Glomerular visceral epithelial cell (primary cell): ENCODE measurements at regions not wholly inside any gene's neighbourhood (a gene's known extent, or its start where the extent isn't known, plus 50 kb on each side); places are given as distances from the start of the nearest gene placed in this dataset.

Experiments
- DNase-seq: peaks from one replicate; pipeline ENCODE4 v3.0.0-alpha.2; 2016; ENCODE audit errors: extremely low spot score

DNA sequence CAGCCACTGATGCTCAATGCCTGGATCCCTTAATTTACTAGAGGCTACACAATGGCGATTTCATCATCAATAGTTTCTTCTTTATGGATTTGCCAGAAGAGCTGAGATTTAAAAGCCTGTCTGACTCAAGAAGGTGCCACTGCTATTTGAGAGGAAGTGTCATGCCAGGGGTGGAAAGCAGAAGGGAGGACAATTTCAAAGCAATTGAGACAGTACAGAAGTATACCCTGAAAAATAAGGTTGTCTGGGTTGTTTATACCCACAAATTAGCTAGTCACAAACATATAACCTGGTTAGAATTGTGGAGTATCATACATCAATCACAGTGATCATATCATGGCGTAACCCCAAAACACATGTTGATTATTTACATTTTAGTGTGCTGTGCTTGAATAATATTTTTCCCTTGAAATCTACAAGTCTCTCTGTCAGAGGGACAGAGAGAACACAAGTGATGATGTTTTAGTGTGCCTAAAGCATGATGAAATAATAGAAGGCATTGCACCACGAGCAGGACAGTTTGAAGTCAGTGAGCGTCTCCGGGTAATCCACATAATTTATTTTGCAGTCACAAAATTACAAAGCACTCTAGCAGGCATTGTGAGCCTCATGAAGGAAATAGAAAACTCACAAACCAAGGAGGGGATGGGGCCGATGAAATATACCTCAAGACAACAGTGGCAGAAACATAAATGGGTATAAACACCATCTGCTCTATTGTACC is 312.2 kb upstream of the SPRED2 start:
- no peak for DNase-seq

DNA sequence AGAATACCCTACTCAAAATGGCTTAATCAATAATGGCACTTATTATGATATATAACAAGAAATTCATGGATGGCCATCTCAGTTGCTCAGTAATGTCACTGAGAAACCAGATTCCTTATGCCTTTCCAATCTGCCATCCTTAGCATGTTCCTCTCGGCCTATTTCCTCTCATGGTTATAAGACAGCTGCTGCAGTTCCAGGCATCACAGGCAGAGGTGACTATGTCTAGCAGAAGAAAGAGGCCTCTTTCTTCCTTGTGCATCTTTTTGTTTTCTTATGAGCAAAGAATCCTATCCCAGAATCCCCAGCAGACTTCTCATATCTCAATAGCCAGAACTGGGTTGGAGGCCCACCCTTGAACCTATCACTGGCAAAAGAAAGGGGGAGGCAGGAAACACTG is 310.6 kb upstream of the SPRED2 start:
- no peak for DNase-seq

DNA sequence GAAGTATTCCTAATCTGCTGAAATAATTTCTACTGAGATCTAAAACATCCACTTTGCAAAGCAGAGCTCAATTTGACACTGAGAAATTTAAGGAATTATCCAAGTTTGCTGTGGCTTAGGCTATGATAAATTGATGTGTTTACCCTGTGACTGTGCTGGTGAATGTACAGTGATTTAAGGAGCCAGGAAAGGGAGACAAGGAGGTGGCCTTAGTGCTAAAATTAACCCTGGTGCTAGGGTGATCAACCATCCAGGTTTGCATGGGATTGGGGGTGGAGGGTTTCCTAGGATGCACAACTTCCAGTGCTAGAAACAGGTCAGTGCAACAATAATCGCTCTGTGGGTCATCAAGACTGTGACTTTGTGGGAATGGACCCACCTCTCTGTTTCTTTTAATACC is 307.5 kb upstream of the SPRED2 start:
- DNase-seq = no peak

DNA sequence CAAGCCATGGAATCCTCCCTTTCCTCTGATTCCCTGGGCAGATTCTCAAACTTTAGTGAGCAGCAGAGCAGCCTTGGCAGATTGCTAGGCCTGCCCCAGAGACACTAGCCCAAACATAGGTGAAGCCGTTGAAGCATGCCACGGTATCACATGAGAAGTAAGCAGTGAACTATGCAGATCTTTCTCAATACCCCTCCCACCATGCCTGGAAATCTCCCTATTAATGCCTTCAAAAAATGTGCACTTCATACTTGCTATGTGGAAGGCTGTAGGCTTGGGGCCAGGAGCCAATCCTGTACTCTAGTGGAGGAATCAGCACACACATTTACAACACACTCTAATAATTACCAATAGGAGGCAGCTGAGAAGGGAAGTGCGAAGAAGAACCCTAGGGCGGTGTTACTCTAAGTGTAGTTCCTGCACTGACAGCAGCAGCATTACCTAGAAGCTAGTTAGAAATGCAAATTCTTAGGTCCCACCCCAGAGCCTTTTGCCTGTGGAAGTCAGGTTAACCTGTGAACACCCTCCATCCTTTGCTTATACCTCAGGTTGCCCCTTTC is 305.1 kb upstream of the SPRED2 start:
- DNase-seq = no peak

DNA sequence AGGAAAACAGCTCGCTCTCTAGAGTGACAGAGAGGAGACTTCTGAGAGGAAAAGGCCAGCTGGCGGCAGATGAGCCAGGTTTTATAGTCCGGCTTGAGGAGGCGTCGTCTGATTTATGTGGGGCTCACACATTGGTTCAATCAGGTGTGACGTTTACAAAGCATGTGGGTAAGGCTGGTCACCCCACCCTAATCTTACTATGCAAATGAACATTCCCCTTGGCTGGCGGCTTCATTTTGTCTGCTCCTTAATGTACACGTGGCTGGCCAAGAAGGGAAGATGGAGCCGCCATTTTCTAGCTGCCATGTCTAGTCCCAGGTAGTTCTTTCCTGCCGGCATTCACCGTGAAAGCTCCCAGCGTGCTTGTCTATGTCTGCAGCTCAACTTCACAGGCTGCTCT is 299.1 kb upstream of the SPRED2 start:
- DNase-seq = no peak

DNA sequence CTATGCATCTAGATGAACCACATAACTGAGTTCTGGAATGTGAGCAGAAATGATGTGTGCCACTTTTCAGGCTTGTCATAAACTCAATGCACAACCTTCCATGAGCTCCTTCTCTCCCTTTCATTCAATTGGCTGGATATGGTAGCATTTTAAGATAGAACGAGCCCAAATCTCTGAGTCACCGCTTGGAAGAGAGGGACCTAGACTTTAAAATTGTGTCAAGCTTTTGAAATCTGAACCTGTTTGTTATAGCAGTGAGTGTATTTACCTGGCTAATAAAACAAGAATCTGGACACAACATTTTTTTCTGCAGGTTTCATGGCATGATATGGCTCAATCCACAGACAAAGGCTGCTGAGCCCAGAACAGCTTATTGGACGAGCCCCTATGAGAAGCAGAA is 297.8 kb upstream of the SPRED2 start:
- no peak for DNase-seq

DNA sequence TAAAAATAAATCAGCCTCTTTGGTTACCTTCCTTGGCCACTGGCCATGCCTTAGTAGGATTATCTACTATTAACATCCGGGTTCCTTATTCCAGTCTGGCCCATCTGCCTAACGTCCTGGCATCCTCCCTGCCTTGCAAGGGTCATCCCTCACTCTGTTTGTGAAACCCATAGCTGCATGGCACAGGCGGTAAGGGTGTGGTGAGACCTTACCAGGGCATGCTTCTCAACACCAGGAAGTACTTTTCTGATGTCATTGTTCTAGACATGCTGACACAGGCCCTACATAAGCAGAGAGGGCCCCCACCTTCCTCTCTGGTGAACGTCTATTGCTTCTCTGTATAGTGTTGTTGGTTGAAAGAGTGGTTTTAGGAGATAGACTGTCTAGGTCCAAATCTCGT is 296.8 kb upstream of the SPRED2 start:
- no peak for DNase-seq

DNA sequence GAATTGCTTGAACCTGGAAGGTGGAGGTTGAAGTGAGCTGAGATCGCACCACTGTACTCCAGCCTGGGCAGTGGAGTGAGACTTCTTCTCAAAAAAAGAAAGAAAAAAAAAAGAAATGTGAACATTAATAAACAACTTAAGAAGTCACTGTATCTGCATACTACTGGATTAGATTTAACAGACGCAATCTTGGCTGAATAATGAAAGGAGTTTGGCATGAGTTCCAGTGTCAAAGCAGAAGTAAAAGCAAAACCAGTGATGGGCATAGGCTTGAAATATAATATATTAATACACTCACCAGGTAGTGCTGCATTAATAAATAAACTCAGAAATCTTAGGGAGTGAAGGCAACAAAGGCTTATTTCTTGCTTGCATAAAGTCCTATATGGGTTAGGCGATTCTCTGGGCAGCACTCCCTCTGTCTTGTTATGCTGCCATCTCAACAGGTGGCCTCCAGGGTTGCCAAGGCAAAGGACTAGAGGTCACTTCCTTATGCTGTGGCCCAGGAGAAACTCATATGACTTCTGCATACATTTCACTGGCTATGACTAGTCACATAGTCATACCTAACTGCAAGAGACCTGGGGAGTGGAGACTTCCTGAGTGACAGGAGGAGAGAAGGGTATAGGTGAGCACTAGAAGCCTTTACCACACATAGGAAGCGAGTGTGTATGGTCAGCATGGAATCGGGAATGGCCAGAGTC is 296.2 kb upstream of the SPRED2 start:
- no peak for DNase-seq

DNA sequence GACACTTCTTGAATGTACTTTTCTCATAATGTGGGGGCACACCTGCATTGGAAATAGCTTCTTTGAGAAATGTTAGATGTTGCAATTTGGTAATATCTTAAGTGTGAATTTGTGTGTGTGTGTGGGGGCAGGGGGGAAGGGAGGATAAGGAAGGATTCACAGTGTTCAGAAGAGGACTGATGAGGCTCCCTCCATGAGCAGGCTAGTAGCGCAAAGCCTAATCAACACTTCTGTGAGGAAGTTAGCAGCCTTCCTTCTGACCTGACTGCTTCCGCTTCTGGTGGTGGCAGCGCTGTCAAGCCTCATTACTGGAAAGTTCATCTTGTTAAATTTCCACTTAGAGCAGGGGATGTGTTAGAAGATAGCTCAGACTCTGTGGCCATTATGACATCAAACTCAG is 295.4 kb upstream of the SPRED2 start:
- no peak for DNase-seq

DNA sequence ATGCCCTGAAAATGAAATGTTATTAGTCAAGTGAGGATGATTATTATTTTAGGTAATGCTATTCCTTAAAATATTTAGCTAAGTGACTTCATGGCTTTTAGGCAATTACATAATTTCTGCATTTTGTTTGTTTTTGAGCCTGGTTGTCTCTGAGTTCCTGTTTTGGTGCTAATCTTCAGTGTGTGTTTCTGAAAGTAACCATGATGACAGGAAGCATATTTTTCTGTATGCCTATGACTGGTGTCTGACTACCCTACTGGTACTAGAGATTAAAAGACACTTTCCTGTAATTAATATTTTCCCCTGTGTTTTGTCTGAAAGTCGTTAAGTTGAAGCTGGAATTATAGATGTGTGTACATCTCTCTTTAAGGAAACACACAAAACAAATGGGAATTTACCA is 295.0 kb upstream of the SPRED2 start:
- no peak for DNase-seq

DNA sequence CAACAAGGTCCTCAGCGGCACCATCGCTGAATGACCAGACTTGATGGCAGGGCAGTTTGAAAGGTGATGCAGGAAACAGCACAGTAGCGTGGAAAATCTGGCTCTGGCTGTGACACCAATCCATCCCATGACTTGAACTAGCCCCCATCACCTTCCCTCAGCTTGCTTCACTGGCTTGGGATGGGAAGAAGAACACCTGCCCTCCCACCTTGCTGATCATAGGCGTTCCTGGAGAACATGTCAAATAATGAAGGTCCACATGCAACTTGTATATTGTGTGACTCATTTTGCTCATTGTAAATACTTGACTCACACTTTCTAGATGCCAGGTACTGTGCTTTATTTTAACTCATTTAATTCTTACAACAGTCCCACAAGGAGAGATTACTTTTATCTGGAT is 292.4 kb upstream of the SPRED2 start:
- no peak for DNase-seq

DNA sequence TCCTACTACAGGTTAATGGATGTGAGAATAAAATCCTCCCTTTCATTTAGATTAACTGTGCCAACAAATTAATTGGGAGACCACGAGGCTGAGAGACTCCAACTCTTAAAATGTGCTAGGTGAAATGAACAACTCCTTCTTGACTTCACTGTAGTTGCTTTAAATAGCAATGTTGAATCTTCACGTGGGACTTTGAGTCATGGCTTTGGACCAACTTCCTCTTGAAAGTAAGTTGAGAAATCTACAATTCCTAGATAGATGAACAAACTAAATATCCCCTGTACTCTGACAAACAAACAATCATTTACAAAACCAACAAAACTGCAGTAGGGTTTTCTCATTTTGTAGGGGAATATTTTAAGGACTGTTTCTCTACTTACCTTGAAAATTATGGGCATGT is 291.9 kb upstream of the SPRED2 start:
- DNase-seq = no peak

DNA sequence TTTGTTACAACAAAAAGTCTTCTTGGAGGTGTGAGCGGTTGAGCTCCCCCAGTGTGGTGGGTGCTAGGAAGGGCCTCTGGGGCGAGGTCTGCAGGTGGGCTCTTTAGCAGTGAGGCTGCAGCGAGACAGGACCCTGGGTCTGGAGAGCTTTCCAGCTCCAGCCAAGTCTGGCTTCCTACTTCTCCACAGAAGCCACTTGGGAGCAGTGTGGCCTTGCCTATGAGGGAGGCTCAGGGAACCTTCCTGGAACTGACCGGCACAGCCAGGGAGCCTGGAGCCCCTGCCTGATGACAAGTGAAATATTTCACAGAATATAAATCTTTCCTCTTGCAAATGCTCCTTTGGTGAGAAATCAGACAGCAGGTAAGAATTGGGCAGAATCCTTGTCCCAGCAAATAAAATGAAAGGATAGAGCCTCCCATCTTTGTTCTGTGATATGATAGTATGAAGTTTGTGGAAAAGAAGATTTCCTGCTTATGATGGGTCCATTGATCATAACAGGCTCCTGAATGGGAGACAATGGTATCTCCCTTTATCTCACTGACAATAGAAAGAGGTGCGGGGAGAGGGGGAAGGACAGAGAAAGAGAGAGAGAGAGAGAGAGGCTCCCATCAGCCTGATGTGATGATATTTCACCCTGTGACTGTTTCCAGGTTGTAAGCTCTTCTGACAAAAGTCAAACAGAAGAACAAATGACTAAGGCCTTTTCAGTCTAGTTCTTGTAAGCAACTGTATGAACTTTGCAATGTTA is 289.8 kb upstream of the SPRED2 start:
- peak; percentile 7 for DNase-seq

DNA sequence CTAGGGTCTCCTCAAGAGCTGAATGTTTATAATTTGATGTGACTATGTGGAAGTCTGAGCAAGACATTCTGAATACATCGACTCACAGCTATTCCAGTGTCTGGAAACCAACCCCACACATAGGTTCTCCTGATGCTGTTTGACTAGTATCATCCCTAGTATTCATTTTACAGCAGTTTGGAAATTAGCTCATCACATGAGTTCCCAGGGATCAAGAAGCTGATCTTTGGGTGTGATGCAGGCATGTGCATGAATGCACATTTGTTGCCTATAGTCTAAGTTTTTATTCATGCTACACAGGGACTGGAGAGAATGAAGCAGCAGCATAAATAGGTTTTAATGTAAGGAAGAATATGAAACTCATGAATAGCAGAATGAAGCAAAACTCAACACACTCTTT is 284.3 kb upstream of the SPRED2 start:
- no peak for DNase-seq

DNA sequence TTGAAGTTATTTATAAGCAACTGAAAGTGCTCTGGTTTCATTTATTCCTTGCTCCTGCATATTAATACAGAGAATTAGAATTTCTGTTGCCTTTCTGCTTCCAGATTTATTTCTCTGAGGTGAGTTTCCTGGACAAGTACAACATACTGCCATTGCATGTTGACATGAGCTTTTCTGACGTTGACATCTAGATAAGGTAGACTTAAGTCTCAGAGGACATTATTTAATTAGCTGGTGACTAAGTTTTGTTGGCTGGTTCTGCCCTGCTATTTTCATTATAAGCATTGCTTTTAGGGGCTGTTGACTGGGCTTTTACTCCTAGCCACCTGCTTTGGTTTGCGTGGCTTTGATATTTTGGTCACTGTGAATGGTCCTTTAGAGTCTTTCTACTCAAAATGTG is 282.9 kb upstream of the SPRED2 start:
- DNase-seq = no peak

DNA sequence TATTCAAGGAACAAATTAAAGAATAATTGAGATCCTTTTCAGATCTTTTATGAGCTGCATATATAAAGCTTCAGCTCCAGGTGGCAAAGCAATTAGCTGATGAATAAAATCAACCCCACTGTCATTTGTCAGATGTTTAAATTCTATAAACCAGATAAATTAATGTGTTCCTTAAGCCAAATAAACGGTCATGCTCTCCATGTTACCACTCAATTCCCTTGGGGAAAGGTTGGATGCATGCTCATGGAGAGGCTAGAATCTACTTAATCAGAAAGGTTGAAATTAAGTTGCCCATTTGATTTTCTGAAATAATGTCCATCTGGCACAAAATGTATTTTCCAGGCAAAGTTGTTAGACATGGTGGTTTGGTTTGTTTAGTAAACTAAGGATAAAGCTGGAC is 282.5 kb upstream of the SPRED2 start:
- no peak for DNase-seq

DNA sequence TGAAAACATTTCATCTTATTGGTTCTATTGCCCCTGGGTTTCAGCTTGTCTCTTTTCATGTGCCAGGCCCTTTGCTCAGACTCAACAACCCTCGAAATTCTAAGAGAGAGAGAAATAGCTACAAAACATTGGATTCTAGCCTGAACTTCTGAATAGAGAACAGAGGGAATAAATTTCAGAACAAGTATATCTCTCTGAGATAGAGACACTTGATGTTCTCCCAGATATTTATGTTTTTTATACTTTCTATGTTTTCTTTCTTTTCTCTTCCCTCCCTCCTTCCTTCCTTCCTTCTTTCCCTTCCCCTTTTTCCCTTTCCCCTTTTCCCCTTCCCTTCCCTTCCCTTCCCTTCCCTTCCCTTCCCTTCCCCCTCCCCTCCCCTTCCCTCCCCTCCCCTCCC is 279.5 kb upstream of the SPRED2 start:
- DNase-seq = no peak

DNA sequence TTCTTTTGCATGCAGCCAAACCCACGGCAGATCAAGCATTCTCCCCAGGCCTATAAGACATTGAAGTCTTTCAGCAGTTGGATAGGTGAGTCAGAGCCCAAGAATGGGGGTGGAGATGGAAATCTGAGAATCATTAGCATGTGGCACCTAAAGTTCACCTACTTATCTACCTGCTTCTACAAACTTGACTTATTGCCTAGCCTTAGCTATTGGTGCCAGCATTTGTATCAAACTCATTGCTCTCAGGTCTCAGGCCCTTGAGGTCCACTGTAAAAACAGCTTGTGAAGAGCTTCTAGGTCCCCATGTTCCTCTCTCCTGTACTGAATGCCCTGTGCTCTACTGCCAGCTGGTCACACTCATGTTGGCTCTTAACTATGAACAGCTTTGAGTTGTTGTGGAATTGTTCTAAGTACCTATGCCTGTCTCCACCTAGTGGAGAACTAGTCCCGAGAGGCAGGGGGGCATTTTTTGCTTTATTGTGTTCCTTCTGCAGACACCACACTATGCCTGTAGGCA is 278.4 kb upstream of the SPRED2 start:
- DNase-seq = peak; percentile 16

DNA sequence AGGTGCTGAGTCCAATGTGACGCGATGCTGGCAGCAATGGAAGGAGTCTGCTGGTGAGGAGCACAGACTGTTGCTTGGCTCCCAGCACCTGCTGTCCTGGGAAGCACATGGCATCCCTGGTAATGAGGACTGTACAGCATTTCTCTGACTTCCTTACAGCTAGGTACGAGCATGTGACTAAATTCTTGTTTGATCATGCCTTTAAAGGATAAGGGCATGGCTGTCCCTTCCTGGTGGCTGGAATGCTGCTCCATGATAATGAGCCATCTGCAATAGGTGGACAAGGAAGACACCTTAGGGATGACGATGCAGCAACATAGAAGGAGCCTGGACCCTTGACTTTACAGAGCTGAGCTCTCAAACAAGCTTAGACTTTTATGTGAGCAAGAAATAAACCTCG is 278.0 kb upstream of the SPRED2 start:
- DNase-seq = no peak

DNA sequence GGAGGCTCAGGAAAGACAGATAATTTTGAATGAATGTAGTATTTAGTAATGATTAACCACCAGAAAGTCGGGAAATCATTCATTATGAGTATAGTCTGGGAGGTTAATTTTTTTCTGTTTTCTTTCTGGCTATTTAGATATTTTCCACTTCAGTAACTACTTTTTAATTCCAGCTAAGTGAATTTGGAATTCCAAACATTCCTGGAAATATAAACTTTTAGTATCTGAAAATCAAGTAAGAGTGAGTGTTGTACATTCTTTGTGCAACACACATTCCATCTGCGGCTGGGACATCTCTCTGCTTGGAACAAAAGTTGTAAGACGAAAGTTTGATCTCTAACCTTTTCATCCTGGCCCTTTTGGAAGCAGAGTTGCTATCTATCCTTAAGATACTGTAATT is 275.7 kb upstream of the SPRED2 start:
- DNase-seq = peak; percentile 60

DNA sequence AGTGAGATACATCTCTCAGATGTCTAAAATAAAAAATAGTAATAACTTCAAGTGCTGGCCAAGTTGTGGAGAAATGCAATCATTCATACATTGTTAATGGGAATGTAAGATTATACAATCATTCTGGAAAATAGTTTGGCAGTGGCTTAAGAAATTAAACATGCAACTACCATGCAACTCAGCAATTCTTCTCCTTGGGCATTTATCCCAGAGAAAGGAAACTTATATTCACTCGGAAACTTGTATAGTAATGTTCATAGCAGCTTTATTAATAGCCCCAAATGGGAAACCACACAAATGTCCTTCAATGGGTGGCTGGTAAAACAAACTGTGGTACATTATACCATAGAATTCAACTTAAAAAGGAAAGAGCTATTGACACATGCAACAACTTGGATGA is 274.0 kb upstream of the SPRED2 start:
- DNase-seq = no peak

DNA sequence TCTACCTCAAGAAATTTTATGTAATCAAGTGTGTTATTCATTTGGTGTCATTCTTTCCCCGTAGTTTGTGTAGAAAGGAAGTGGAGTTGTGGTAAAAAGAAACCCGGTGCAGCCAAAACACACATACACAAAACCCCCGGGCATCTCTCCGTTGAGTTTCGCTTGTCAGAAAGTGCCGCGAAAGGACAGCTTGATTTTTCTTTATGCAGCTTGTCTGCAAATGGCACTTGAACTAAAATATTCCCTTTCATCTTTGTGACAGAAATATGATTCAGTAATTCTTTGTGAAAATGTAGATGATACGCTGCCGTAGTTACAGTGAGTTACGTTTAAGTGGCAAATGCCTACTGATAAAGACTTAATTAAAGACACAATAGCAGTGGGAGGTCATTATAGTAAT is 268.8 kb upstream of the SPRED2 start:
- DNase-seq = no peak

DNA sequence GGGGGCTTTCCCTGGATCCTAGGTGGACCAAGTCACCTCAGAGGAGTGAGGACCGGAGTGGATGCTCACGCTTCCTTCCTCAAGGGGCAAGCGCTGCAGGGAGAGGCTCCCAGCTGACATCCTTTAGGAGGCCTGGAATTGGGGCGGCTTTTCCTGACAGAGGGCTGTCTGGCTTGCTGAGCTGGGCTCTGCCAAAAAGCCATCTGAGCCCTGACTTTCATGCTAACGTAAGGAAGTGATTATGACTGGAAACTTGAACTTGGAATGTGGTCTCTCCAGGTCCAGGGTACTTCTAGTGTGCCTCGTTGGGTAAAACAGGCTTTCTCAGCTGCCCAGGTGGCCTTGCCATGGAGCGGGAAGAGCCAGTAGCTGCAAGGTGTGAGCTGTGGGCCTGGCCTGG is 268.3 kb upstream of the SPRED2 start:
- DNase-seq = no peak
